ENCODE measurements at regions not wholly inside any gene's neighbourhood (a gene's known extent, or its start where the extent isn't known, plus 50 kb on each side); places are given as distances from the start of the nearest gene placed in this dataset.
A peak's percentile ranks its signal among the peaks of the same experiment; 100 is the strongest.

- TF ChIP-seq CTCF (IDR thresholded peaks at IDR 0.05), result no peak
- TF ChIP-seq POLR2A (IDR thresholded peaks at IDR 0.05), result no peak
- no peak for DNase-seq
- WGBS, 2 donors, result 64 to 74% methylated on average over 8 of the region's 8 CpGs
- no peaks in the 10 kb centered on the region for H3K27me3 ChIP-seq
- no peaks in the 10 kb centered on the region for H3K4me1 ChIP-seq
- no peak overlapping the region for H3K27ac ChIP-seq
- H3K36me3 ChIP-seq, result no peaks in the 10 kb centered on the region
- intact Hi-C loops (cut with DNase I), result no loop called here
- H3K4me3 ChIP-seq (replicated peaks in 1 of 3), result no peak overlapping the region
- H3K9me3 ChIP-seq, result no peaks in the 10 kb centered on the region
These were observed 150.7 kb downstream of the DHX15 start for GRCh38 chr4:24433515-24434214.

- DNase-seq, result no peak
- 65 to 67% methylated on average over 6 of the region's 6 CpGs for WGBS, 2 donors
- no peaks in the 10 kb centered on the region for H3K36me3 ChIP-seq
- H3K27ac ChIP-seq, result no peak overlapping the region
- TF ChIP-seq CTCF (IDR thresholded peaks at IDR 0.05) (peak in 1 of 6 experiments; percentile 8), POLR2A (IDR thresholded peaks at IDR 0.05) (no peak)
- intact Hi-C loops (cut with DNase I), result no loop called here
- H3K27me3 ChIP-seq, result no peaks in the 10 kb centered on the region
- H3K9me3 ChIP-seq, result no peaks in the 10 kb centered on the region
- no peaks in the 10 kb centered on the region for H3K4me1 ChIP-seq
- H3K4me3 ChIP-seq (replicated peaks in 1 of 3), result no peak overlapping the region
These were observed 155.5 kb downstream of the DHX15 start for GRCh38 chr4:24428850-24429249.

GRCh38 chr4:24426557-24426956 lies 157.8 kb downstream of the DHX15 start:
- H3K27me3 ChIP-seq, result no peaks in the 10 kb centered on the region
- H3K9me3 ChIP-seq, result no peaks in the 10 kb centered on the region
- H3K4me1 ChIP-seq, result no peaks in the 10 kb centered on the region
- no peaks in the 10 kb centered on the region for H3K36me3 ChIP-seq
- intact Hi-C loops (cut with DNase I), result no loop called here
- H3K4me3 ChIP-seq (replicated peaks in 1 of 3), result no peak overlapping the region
- WGBS, 2 donors, result 78 to 90% methylated on average over 5 of the region's 5 CpGs
- TF ChIP-seq POLR2A (IDR thresholded peaks at IDR 0.05), result no peak
- TF ChIP-seq CTCF (IDR thresholded peaks at IDR 0.05), result no peak
- no peak for DNase-seq
- no peak overlapping the region for H3K27ac ChIP-seq

- no peak for DNase-seq
- intact Hi-C loops (cut with DNase I), result no loop called here
- no peak for TF ChIP-seq CTCF (IDR thresholded peaks at IDR 0.05)
- TF ChIP-seq POLR2A (IDR thresholded peaks at IDR 0.05), result no peak
- Histone ChIP-seq H3K27me3 (no peaks in the 10 kb centered on the region), H3K4me1 (no peaks in the 10 kb centered on the region), H3K36me3 (no peaks in the 10 kb centered on the region), H3K9me3 (no peaks in the 10 kb centered on the region), H3K4me3 (replicated peaks in 1 of 3) (no peak overlapping the region), H3K27ac (no peak overlapping the region)
- 79 to 82% methylated on average over 3 of the region's 3 CpGs for WGBS, 2 donors
These were observed 158.5 kb downstream of the DHX15 start for GRCh38 chr4:24425863-24426262.

DNA sequence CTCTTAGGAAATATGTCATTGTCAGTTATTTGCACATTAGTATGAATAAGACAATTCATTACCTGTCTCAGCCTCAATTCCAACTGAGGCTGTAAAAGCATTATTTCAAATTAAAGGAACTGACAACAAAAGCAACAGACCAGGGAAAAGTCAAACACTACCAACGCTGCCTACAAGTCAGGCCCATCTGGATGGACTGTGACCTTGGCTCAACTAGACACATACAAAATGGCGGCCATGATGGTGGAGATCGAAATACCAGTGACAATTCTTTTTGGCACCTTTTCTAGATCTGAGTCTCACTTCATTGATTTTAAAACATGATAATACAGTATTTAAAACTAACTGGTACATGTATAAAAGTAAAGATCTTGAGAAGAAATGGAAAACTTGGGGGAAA lies 160.7 kb downstream of the DHX15 start:
- intact Hi-C loops (cut with DNase I), result no loop called here
- WGBS, 2 donors, result 79 to 95% methylated on average over 3 of the region's 3 CpGs
- Histone ChIP-seq H3K4me3 (replicated peaks in 1 of 3) (no peak overlapping the region), H3K4me1 (peaks cover 0 to 3% of the 10 kb centered on the region in 2 donors), H3K27me3 (no peaks in the 10 kb centered on the region), H3K9me3 (no peaks in the 10 kb centered on the region), H3K27ac (no peak overlapping the region), H3K36me3 (no peaks in the 10 kb centered on the region)
- DNase-seq, result no peak
- TF ChIP-seq CTCF (IDR thresholded peaks at IDR 0.05) (no peak), POLR2A (IDR thresholded peaks at IDR 0.05) (no peak)
